Non-pigmented ciliary epithelial cell (primary cell): ENCODE measurements at regions not wholly inside any gene's neighbourhood (a gene's known extent, or its start where the extent isn't known, plus 50 kb on each side); places are given as distances from the start of the nearest gene placed in this dataset.
A peak's percentile ranks its signal among the peaks of the same experiment; 100 is the strongest.

Source experiments
- DNase-seq: peaks from one replicate; pipeline ENCODE4 v3.0.0-alpha.2; 2010; ENCODE audit warnings: low read depth

- no peak for DNase-seq
Measured at GRCh38 chr6:157756708-157757429, 66.2 kb upstream of the SNX9 start.

- no peak for DNase-seq
Measured at GRCh38 chr6:157757430-157758403, 65.3 kb upstream of the SNX9 start.

GRCh38 chr6:157758516-157759023 is 64.5 kb upstream of the SNX9 start:
- DNase-seq = no peak

GRCh38 chr6:157759028-157759427 is 64.0 kb upstream of the SNX9 start:
- no peak for DNase-seq

- no peak for DNase-seq
Measured at GRCh38 chr6:157760137-157760536, 62.9 kb upstream of the SNX9 start.

- no peak for DNase-seq
Measured at GRCh38 chr6:157760589-157761330, 62.3 kb upstream of the SNX9 start.

- DNase-seq = no peak
Measured at GRCh38 chr6:157761331-157761921, 61.6 kb upstream of the SNX9 start.

- DNase-seq = no peak
Measured at GRCh38 chr6:157761926-157762325, 61.1 kb upstream of the SNX9 start.

GRCh38 chr6:157762636-157763035 is 60.4 kb upstream of the SNX9 start:
- DNase-seq = no peak

GRCh38 chr6:157763129-157763903 is 59.7 kb upstream of the SNX9 start:
- no peak for DNase-seq

GRCh38 chr6:157763904-157764177 is 59.2 kb upstream of the SNX9 start:
- no peak for DNase-seq

- peak; percentile 98 for DNase-seq
Measured at GRCh38 chr6:157764178-157765068, 58.6 kb upstream of the SNX9 start.

GRCh38 chr6:157766901-157767774 is 55.9 kb upstream of the SNX9 start:
- no peak for DNase-seq

- no peak for DNase-seq
Measured at GRCh38 chr6:157767775-157768156, 55.3 kb upstream of the SNX9 start.

- no peak for DNase-seq
Measured at GRCh38 chr6:157768304-157768703, 54.7 kb upstream of the SNX9 start.

GRCh38 chr6:157768863-157769551 is 54.0 kb upstream of the SNX9 start:
- DNase-seq = no peak

- no peak for DNase-seq
Measured at GRCh38 chr6:157769776-157770426, 53.1 kb upstream of the SNX9 start.

GRCh38 chr6:157770946-157771345 is 52.1 kb upstream of the SNX9 start:
- no peak for DNase-seq
